Psoas muscle (tissue), 7 donors: ENCODE measurements at regions not wholly inside any gene's neighbourhood (a gene's known extent, or its start where the extent isn't known, plus 50 kb on each side); places are given as distances from the start of the nearest gene placed in this dataset.

Experiments
- ATAC-seq, 4 donors: fragments of 200-7000 bp; cut with Tn5 transposase; one replicate each; pipeline ENCODE4 v1.9.1; 2020; ENCODE audit warnings: moderate library complexity in 3 of 4, mild to moderate bottlenecking in 2 of 4
- DNase-seq, 2 donors: peaks; one replicate each; pipeline ENCODE4 v3.0.0-alpha.2; 2020
- H3K27ac ChIP-seq: fragments of 200-600 bp; one replicate; pipeline ENCODE4 v1.8.0; 2022
- H3K27me3 ChIP-seq, 3 donors: fragments of 200-600 bp in 1 of 3; one replicate each; pipeline versions ENCODE4 v1.6.1 to v1.8.0; 2013 to 2022; ENCODE audit warnings: low read length in 2 of 3, mild to moderate bottlenecking in 2 of 3, moderate library complexity in 1 of 3; ENCODE audit not compliant: insufficient read depth in 3 of 3
- H3K36me3 ChIP-seq, 2 donors: fragments of 200-600 bp in 1 of 2; one replicate each; pipeline versions ENCODE4 v1.6.1 to v1.8.0; 2013 to 2022; ENCODE audit warnings: low read depth in 1 of 2, mild to moderate bottlenecking in 1 of 2, moderate library complexity in 1 of 2; ENCODE audit not compliant: insufficient read depth in 1 of 2
- H3K4me1 ChIP-seq: fragments of 200-600 bp; one replicate; pipeline ENCODE4 v1.8.0; 2022
- H3K4me3 ChIP-seq: fragments of 200-600 bp; one replicate; pipeline ENCODE4 v1.8.0; 2022; ENCODE audit warnings: mild to moderate bottlenecking
- H3K9me3 ChIP-seq: fragments of 200-600 bp; one replicate; pipeline ENCODE4 v1.8.0; 2022
- CTCF ChIP-seq: fragments of 200-600 bp; IDR thresholded peaks from one replicate; pipeline ENCODE4 v1.8.0; 2022; ENCODE audit warnings: antibody characterized with exemption
- WGBS, 3 donors: extraction: QIAGEN DNeasy Blood & Tissue Kit; methylation state at CpG; one replicate each; pipeline versions ENCODE4 v1.1.6 to v1.1.7; 2013; 5-methylcytosine and 5-hydroxymethylcytosine counted together
- intact Hi-C, 2 donors: fragments of 100-400 bp; cut with DNase I; formaldehyde crosslinking; loops; one replicate each; pipeline versions ENCODE4 v1.11.0 to v1.14.2; 2022
- donor health status: healthy with polysubstance abuse.
- donor health status: DM: no; HTN: no; CAD: no; lungs with moderate emphysema.
- donor health status: Bipolar disorder and iron deficiency.
- donor health status: healthy.
- donor health status: DM: yes; HTN: yes; CAD: no.
- donor health status: DM: no; HTN: no; CAD: no.
- donor health status: DM: yes; HTN: yes; CAD: no.

GRCh38 chr10:47189802-47190201, 110.2 kb upstream of the GDF10 start:
- no peaks in the 10 kb centered on the region for H3K36me3 ChIP-seq
- intact Hi-C loops, result no loop called here
- no peak overlapping the region for H3K27ac ChIP-seq
- no peak for DNase-seq
- H3K9me3 ChIP-seq, result no peaks in the 10 kb centered on the region
- no peak overlapping the region for H3K4me3 ChIP-seq
- ATAC-seq, result no peak
- H3K27me3 ChIP-seq, result no peaks in the 10 kb centered on the region
- WGBS, 3 donors, result 69 to 84% (median 75%) methylated on average over 6 of the region's 6 CpGs
- TF ChIP-seq CTCF, result no peak
- no peaks in the 10 kb centered on the region for H3K4me1 ChIP-seq

- no peak overlapping the region for H3K27ac ChIP-seq
- H3K36me3 ChIP-seq, result no peaks in the 10 kb centered on the region
- TF ChIP-seq CTCF, result no peak
- 81 to 87% (median 84%) methylated on average over 5 of the region's 5 CpGs for WGBS, 3 donors
- no peaks in the 10 kb centered on the region for H3K9me3 ChIP-seq
- H3K4me1 ChIP-seq, result no peaks in the 10 kb centered on the region
- H3K27me3 ChIP-seq, result no peaks in the 10 kb centered on the region
- H3K4me3 ChIP-seq, result no peak overlapping the region
- intact Hi-C loops, result no loop called here
- no peak for ATAC-seq
- DNase-seq, result no peak
Observed at GRCh38 chr10:47190301-47190700, 109.7 kb upstream of the GDF10 start.

- Histone ChIP-seq H3K4me3 (no peak overlapping the region), H3K36me3 (no peaks in the 10 kb centered on the region), H3K27me3 (no peaks in the 10 kb centered on the region), H3K4me1 (no peaks in the 10 kb centered on the region), H3K27ac (no peak overlapping the region), H3K9me3 (no peaks in the 10 kb centered on the region)
- DNase-seq (no peak), ATAC-seq (no peak)
- intact Hi-C loops, result no loop called here
- no peak for TF ChIP-seq CTCF
- WGBS, 3 donors, result 85 to 94% (median 89%) methylated on average over 5 of the region's 5 CpGs
Observed at GRCh38 chr10:47190802-47191450, 109.1 kb upstream of the GDF10 start.

- Histone ChIP-seq H3K27ac (no peak overlapping the region), H3K4me1 (no peaks in the 10 kb centered on the region), H3K27me3 (no peaks in the 10 kb centered on the region), H3K36me3 (no peaks in the 10 kb centered on the region), H3K9me3 (no peaks in the 10 kb centered on the region), H3K4me3 (no peak overlapping the region)
- intact Hi-C loops, result no loop called here
- TF ChIP-seq CTCF, result no peak
- 41 to 60% (median 56%) methylated on average over 2 of the region's 2 CpGs for WGBS, 3 donors
- DNase-seq (no peak), ATAC-seq (no peak)
Observed at GRCh38 chr10:47192273-47192672, 107.7 kb upstream of the GDF10 start.

- Histone ChIP-seq H3K27ac (no peak overlapping the region), H3K27me3 (no peaks in the 10 kb centered on the region), H3K4me1 (no peaks in the 10 kb centered on the region), H3K9me3 (no peaks in the 10 kb centered on the region), H3K4me3 (no peak overlapping the region), H3K36me3 (no peaks in the 10 kb centered on the region)
- 88 to 94% (median 89%) methylated on average over 6 of the region's 6 CpGs for WGBS, 3 donors
- no peak for ATAC-seq
- intact Hi-C loops, result no loop called here
- no peak for TF ChIP-seq CTCF
- no peak for DNase-seq
Observed at GRCh38 chr10:47193666-47194065, 106.3 kb upstream of the GDF10 start.
